ENCODE measurements at regions not wholly inside any gene's neighbourhood (a gene's known extent, or its start where the extent isn't known, plus 50 kb on each side); places are given as distances from the start of the nearest gene placed in this dataset.
A peak's percentile ranks its signal among the peaks of the same experiment; 100 is the strongest.

- TF ChIP-seq POLR2A (IDR thresholded peaks at IDR 0.05; ENCODE audit: low read depth, low read length): no peak
These were observed 445.8 kb upstream of the CITED2 start for GRCh38 chr6:139820210-139820609.

GRCh38 chr6:139819776-139820175, 445.3 kb upstream of the CITED2 start:
- TF ChIP-seq POLR2A (IDR thresholded peaks at IDR 0.05; ENCODE audit: low read depth, low read length): no peak
- DNase-seq (ENCODE audit: insufficient read length, low spot score) (no peak), FAIRE-seq (no peak)

More at GRCh38 chr6:139820210-139820609, 445.8 kb upstream of the CITED2 start:
- DNase-seq (ENCODE audit: insufficient read length, low spot score): peak; percentile 6
- no peak for FAIRE-seq

- FAIRE-seq: no peak
- DNase-seq (ENCODE audit: insufficient read length, low spot score): no peak
- no peak for TF ChIP-seq POLR2A (IDR thresholded peaks at IDR 0.05; ENCODE audit: low read depth, low read length)
These were observed 438.5 kb upstream of the CITED2 start for GRCh38 chr6:139812939-139813338.

- no peak for TF ChIP-seq POLR2A (IDR thresholded peaks at IDR 0.05; ENCODE audit: low read depth, low read length)
- FAIRE-seq (no peak), DNase-seq (ENCODE audit: insufficient read length, low spot score) (no peak)
These were observed 427.3 kb upstream of the CITED2 start for GRCh38 chr6:139801571-139802321.

GRCh38 chr6:139800837-139801236, 426.4 kb upstream of the CITED2 start:
- DNase-seq (ENCODE audit: insufficient read length, low spot score): no peak
- TF ChIP-seq POLR2A (IDR thresholded peaks at IDR 0.05; ENCODE audit: low read depth, low read length): no peak
- no peak for FAIRE-seq

- DNase-seq (ENCODE audit: insufficient read length, low spot score): no peak
- no peak for FAIRE-seq
- no peak for TF ChIP-seq POLR2A (IDR thresholded peaks at IDR 0.05; ENCODE audit: low read depth, low read length)
These were observed 416.1 kb upstream of the CITED2 start for GRCh38 chr6:139790527-139790926.

GRCh38 chr6:139784222-139784769, 409.8 kb upstream of the CITED2 start:
- no peak for FAIRE-seq
- DNase-seq (ENCODE audit: insufficient read length, low spot score): no peak
- no peak for TF ChIP-seq POLR2A (IDR thresholded peaks at IDR 0.05; ENCODE audit: low read depth, low read length)

- DNase-seq (ENCODE audit: insufficient read length, low spot score): no peak
- FAIRE-seq: no peak
- no peak for TF ChIP-seq POLR2A (IDR thresholded peaks at IDR 0.05; ENCODE audit: low read depth, low read length)
These were observed 405.7 kb upstream of the CITED2 start for GRCh38 chr6:139779988-139780774.

- FAIRE-seq: peak; percentile 36
- no peak for TF ChIP-seq POLR2A (IDR thresholded peaks at IDR 0.05; ENCODE audit: low read depth, low read length)
- no peak for DNase-seq (ENCODE audit: insufficient read length, low spot score)
These were observed 404.2 kb upstream of the CITED2 start for GRCh38 chr6:139778688-139779087.

GRCh38 chr6:139778106-139778505, 403.7 kb upstream of the CITED2 start:
- FAIRE-seq (no peak), DNase-seq (ENCODE audit: insufficient read length, low spot score) (no peak)
- no peak for TF ChIP-seq POLR2A (IDR thresholded peaks at IDR 0.05; ENCODE audit: low read depth, low read length)

GRCh38 chr6:139777202-139777970, 402.9 kb upstream of the CITED2 start:
- no peak for FAIRE-seq

GRCh38 chr6:139776041-139776440, 401.6 kb upstream of the CITED2 start:
- FAIRE-seq: no peak
- TF ChIP-seq POLR2A (IDR thresholded peaks at IDR 0.05; ENCODE audit: low read depth, low read length): no peak
- no peak for DNase-seq (ENCODE audit: insufficient read length, low spot score)

More at GRCh38 chr6:139777202-139777970, 402.9 kb upstream of the CITED2 start:
- DNase-seq (ENCODE audit: insufficient read length, low spot score): no peak
- no peak for TF ChIP-seq POLR2A (IDR thresholded peaks at IDR 0.05; ENCODE audit: low read depth, low read length)

GRCh38 chr6:139768196-139768595, 393.7 kb upstream of the CITED2 start:
- TF ChIP-seq POLR2A (IDR thresholded peaks at IDR 0.05; ENCODE audit: low read depth, low read length): no peak
- DNase-seq (ENCODE audit: insufficient read length, low spot score) (no peak), FAIRE-seq (no peak)

GRCh38 chr6:139766796-139767195, 392.3 kb upstream of the CITED2 start:
- TF ChIP-seq POLR2A (IDR thresholded peaks at IDR 0.05; ENCODE audit: low read depth, low read length): no peak
- no peak for DNase-seq (ENCODE audit: insufficient read length, low spot score)
- FAIRE-seq: no peak

Measured in H54 (cell line).